D721Med (cell line): ENCODE measurements at regions not wholly inside any gene's neighbourhood (a gene's known extent, or its start where the extent isn't known, plus 50 kb on each side); places are given as distances from the start of the nearest gene placed in this dataset.

ENCODE experiments used
- DNase-seq: peaks from one replicate; pipeline ENCODE4 v3.0.0; 2011; ENCODE audit warnings: low spot score; ENCODE audit not compliant: insufficient read length
- FAIRE-seq: peaks from 2 replicates; lab custom pipeline; 2011; peaks lifted over from hg19 to GRCh38; lab: Jason Lieb, UNC
- CTCF ChIP-seq: IDR thresholded peaks from 2 replicates; pipeline ENCODE4 v1.5.1; 2012; ENCODE audit warnings: mild to moderate bottlenecking, control low read depth; ENCODE audit not compliant: insufficient read depth; ENCODE audit errors: missing control alignments

- DNase-seq, result no peak
- TF ChIP-seq CTCF, result no peak
- no peak for FAIRE-seq
These were observed 348.1 kb downstream of the CCDC85A start for GRCh38 chr2:56531668-56532420.

GRCh38 chr2:56534321-56534720 is 350.5 kb downstream of the CCDC85A start:
- no peak for FAIRE-seq
- DNase-seq, result no peak
- TF ChIP-seq CTCF, result no peak

- FAIRE-seq (no peak), DNase-seq (no peak)
- no peak for TF ChIP-seq CTCF
These were observed 354.0 kb downstream of the CCDC85A start for GRCh38 chr2:56537756-56538155.

GRCh38 chr2:56539618-56540017 is 355.8 kb downstream of the CCDC85A start:
- DNase-seq, result no peak
- FAIRE-seq, result no peak

GRCh38 chr2:56540467-56540866 is 356.7 kb downstream of the CCDC85A start:
- no peak for FAIRE-seq
- no peak for TF ChIP-seq CTCF

More at GRCh38 chr2:56539618-56540017, 355.8 kb downstream of the CCDC85A start:
- no peak for TF ChIP-seq CTCF

GRCh38 chr2:56540916-56541315 is 357.1 kb downstream of the CCDC85A start:
- DNase-seq, result no peak
- no peak for TF ChIP-seq CTCF
- FAIRE-seq, result no peak

More at GRCh38 chr2:56540467-56540866, 356.7 kb downstream of the CCDC85A start:
- no peak for DNase-seq

- DNase-seq, result no peak
- no peak for FAIRE-seq
- no peak for TF ChIP-seq CTCF
These were observed 358.4 kb downstream of the CCDC85A start for GRCh38 chr2:56542213-56542612.
